ENCODE measurements at regions not wholly inside any gene's neighbourhood (a gene's known extent, or its start where the extent isn't known, plus 50 kb on each side); places are given as distances from the start of the nearest gene placed in this dataset.

- in situ Hi-C loops (cut with MboI; ENCODE audit: low pct_unique_long_range_greater_than_20kb in 2 of 9, low sequenced_read_pairs in 9 of 9, unreplicated experiment in 9 of 9), result no loop called here
- no peak for ATAC-seq (replicated peaks in 6 of 8)
- no peak overlapping the region for H3K4me3 ChIP-seq
- WGBS, 10 experiments, result 0 to 100% (median 48%) methylated on average over 1 to 4 of the region's 10 CpGs; no CpG with 5 or more reads in 6 of the 10 experiments
- H3K27ac ChIP-seq, result no peak overlapping the region
- H3K4me1 ChIP-seq (replicated peaks in 1 of 2), result peaks cover 17 to 18% of the 10 kb centered on the region in 2 donors
Measured at GRCh38 chr17:79218825-79219200, 144.2 kb downstream of the ENGASE start.

- WGBS, 10 experiments, result 0 to 100% (median 43%) methylated on average over 1 to 6 of the region's 19 CpGs; no CpG with 5 or more reads in 6 of the 10 experiments
- H3K4me1 ChIP-seq (replicated peaks in 1 of 2), result peaks cover 17 to 18% of the 10 kb centered on the region in 2 donors
- H3K27ac ChIP-seq, result no peak overlapping the region
- in situ Hi-C loops (cut with MboI; ENCODE audit: low pct_unique_long_range_greater_than_20kb in 2 of 9, low sequenced_read_pairs in 9 of 9, unreplicated experiment in 9 of 9), result no loop called here
- H3K4me3 ChIP-seq, result no peak overlapping the region
- no peak for ATAC-seq (replicated peaks in 6 of 8)
Measured at GRCh38 chr17:79218175-79218824, 143.7 kb downstream of the ENGASE start.

DNA sequence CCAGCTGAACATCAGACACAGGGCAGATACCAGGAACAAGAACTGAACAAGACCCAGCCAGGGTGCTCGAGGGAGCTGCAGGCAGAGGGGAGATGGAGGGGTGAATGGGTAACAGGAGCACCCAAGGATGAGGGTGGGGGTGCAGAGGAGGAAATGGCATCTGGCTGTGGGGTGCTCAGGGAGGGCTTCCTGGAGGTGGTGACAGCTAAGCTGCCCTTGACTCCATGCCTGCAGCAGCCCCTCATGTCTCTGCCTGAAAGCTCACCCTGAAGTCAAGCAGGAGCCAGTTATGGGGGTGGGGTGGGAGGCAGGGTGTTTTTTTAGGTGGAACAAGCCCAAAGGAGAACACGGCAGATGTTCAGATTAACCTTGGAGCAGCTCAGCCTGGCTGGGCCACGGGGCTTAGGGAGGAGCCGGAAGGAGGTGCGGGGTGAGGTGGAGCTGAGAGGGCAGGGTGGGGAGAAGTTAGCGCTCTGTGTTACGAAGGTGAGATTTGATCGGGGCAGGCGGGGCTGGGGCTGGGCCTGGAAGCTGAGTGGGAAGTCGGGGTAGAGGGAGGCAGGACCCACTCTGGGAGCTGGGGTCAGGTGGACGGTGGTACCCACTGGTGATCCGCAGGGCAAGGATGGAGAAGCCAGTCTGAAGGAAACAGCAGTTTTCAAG is 143.0 kb downstream of the ENGASE start:
- Histone ChIP-seq H3K27ac (no peak overlapping the region), H3K4me3 (no peak overlapping the region), H3K4me1 (replicated peaks in 1 of 2) (peaks cover 17 to 23% of the 10 kb centered on the region in 2 donors)
- in situ Hi-C loops (cut with MboI; ENCODE audit: low pct_unique_long_range_greater_than_20kb in 2 of 9, low sequenced_read_pairs in 9 of 9, unreplicated experiment in 9 of 9), result no loop called here
- no peak for ATAC-seq (replicated peaks in 6 of 8)
- 6% methylated on average over 3 of the region's 12 CpGs; no CpG with 5 or more reads in 9 of the 10 experiments for WGBS, 10 experiments

DNA sequence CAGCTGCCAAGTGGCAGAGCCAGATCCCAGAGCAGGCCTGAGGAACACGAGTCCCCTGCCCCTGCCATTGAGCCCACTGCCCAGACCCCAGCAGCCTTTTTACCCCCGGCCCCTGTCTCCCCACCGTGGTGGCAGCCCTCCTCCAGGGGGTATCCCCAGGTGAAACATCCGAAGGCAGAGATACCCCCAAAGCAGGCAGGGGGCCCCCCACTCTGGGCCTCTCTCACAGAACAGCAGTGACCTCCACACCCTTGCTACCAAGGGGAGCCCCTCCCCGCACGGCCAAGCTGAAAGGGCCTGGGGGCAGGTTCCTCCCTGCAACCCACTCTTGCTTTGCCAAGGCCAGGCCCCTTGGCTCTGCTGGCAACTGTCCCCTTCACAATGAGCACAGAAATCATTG is 142.2 kb downstream of the ENGASE start:
- no peak overlapping the region for H3K27ac ChIP-seq
- H3K4me1 ChIP-seq (replicated peaks in 1 of 2), result peaks cover 19 to 25% of the 10 kb centered on the region in 2 donors
- no peak for ATAC-seq (replicated peaks in 6 of 8)
- no peak overlapping the region for H3K4me3 ChIP-seq
- in situ Hi-C loops (cut with MboI; ENCODE audit: low pct_unique_long_range_greater_than_20kb in 2 of 9, low sequenced_read_pairs in 9 of 9, unreplicated experiment in 9 of 9), result no loop called here
- WGBS, 10 experiments, result 25 to 80% methylated on average over 1 to 2 of the region's 6 CpGs; no CpG with 5 or more reads in 8 of the 10 experiments

DNA sequence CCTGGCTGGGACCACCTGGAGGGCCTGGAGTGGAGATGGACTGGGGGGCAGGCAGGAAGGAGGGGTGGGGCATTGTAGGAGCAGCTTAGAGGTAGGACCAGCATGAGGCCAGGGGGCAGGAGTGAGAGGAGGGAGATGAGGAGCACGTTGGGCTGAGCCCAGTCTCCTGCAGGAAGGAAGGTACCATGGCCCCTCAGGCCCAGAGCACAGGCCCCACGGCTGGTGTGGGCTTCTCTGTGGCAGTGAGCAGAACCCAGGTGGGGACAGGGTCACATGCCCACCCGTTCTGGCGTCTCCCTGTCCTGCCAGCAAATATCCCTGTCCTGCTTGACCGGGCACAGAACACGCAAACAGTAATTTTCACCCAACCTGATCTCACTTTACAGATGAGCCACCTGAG is 141.8 kb downstream of the ENGASE start:
- ATAC-seq (replicated peaks in 6 of 8), result no peak
- in situ Hi-C loops (cut with MboI; ENCODE audit: low pct_unique_long_range_greater_than_20kb in 2 of 9, low sequenced_read_pairs in 9 of 9, unreplicated experiment in 9 of 9), result no loop called here
- H3K27ac ChIP-seq, result no peak overlapping the region
- H3K4me1 ChIP-seq (replicated peaks in 1 of 2), result peaks cover 21 to 26% of the 10 kb centered on the region in 2 donors
- no peak overlapping the region for H3K4me3 ChIP-seq
- WGBS, 10 experiments, result 86 to 90% methylated on average over 2 to 4 of the region's 6 CpGs; no CpG with 5 or more reads in 8 of the 10 experiments

DNA sequence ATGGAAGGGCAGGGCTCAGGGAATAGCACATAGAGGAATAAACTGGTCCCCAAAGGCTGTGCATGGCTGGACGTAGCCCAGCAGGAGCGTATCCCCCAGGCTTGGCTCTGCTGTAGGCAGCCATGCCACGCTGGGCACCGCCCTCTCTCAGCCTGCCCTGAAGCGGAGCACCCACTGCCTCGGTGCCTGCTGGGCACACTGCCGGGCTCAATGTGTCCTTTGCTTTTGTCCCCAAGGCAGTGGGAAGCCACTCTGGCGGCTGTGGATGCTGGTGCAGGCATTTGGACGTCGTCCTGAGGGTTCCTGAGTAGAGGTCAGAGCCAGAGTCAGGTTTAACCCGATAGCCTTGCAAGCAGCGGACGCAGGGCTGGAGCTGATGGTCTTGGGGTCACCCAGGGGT is 141.0 kb downstream of the ENGASE start:
- in situ Hi-C loops (cut with MboI; ENCODE audit: low pct_unique_long_range_greater_than_20kb in 2 of 9, low sequenced_read_pairs in 9 of 9, unreplicated experiment in 9 of 9), result no loop called here
- 17 to 100% (median 79%) methylated on average over 1 to 10 of the region's 13 CpGs; no CpG with 5 or more reads in 6 of the 10 experiments for WGBS, 10 experiments
- ATAC-seq (replicated peaks in 6 of 8), result no peak
- H3K4me1 ChIP-seq (replicated peaks in 1 of 2), result peaks cover 14 to 20% of the 10 kb centered on the region in 2 donors
- H3K27ac ChIP-seq, result no peak overlapping the region
- H3K4me3 ChIP-seq, result no peak overlapping the region

DNA sequence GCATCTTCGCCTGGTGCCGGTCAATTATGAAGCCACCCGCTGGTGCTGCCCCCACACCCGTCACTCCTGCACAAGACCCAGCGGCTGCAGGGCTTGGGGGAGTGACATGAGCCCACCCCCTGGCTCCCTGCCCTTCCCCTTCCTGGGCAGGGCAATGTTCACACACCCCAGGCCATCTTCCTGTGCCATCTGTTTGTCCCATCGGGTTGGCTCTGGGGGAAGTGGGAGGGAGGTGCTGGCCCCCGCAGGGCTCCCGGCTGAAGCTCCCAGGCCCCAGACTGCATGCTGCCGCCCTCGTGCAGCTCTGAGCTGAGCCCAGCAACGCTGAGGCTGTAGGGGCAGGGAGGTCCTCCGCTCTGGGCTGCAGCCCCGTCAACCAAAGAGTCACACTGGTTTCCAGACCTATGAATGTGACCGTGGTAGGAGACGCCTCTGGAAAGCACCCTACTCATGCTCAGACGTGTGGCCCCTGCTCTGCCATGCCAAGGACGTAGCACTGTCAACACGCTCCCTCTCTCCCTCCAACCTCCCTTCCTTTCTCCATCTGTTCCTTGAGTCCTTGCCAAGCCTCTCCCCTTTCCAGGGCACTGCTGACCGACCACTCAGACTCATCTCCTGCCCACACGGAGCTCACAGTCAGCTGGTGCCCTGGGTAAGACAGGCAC is 140.4 kb downstream of the ENGASE start:
- Histone ChIP-seq H3K4me3 (no peak overlapping the region), H3K27ac (no peak overlapping the region), H3K4me1 (replicated peaks in 1 of 2) (peaks cover 8 to 15% of the 10 kb centered on the region in 2 donors)
- in situ Hi-C loops (cut with MboI; ENCODE audit: low pct_unique_long_range_greater_than_20kb in 2 of 9, low sequenced_read_pairs in 9 of 9, unreplicated experiment in 9 of 9), result no loop called here
- peak in 1 of 8 experiments; percentile 5 for ATAC-seq (replicated peaks in 6 of 8)
- WGBS, 10 experiments, result 40 to 78% (median 61%) methylated on average over 1 to 3 of the region's 20 CpGs; no CpG with 5 or more reads in 5 of the 10 experiments

DNA sequence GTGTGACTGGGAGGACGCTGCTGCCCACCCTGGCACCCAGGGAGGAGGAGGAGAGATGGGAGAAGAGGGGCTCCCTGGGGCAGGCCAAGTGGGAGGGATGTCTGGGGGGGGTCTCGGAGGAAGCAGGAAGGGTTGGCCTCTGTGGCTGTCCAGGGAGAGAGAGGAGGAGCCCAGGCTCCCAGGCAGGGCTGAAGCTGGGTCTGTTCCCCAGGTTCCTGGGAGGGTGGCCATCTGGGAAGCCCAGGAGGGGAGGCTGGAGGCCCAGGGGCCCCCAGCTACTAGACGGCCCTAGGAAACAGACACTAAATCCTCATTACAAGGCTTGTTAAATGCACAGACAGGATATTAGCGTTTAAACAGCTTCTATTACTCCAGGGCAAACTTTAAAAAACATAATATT is 139.8 kb downstream of the ENGASE start:
- peak in 2 of 8 experiments; percentile 15 to 37 for ATAC-seq (replicated peaks in 6 of 8)
- H3K27ac ChIP-seq, result no peak overlapping the region
- 0% methylated on average over 1 of the region's 4 CpGs; no CpG with 5 or more reads in 8 of the 10 experiments for WGBS, 10 experiments
- in situ Hi-C loops (cut with MboI; ENCODE audit: low pct_unique_long_range_greater_than_20kb in 2 of 9, low sequenced_read_pairs in 9 of 9, unreplicated experiment in 9 of 9), result no loop called here
- H3K4me3 ChIP-seq, result no peak overlapping the region
- peaks cover 4 to 15% of the 10 kb centered on the region in 2 donors for H3K4me1 ChIP-seq (replicated peaks in 1 of 2)

GRCh38 chr17:79213305-79213704 is 138.7 kb downstream of the ENGASE start:
- H3K27ac ChIP-seq, result no peak overlapping the region
- no peak for ATAC-seq (replicated peaks in 6 of 8)
- peaks cover 4 to 15% of the 10 kb centered on the region in 2 donors for H3K4me1 ChIP-seq (replicated peaks in 1 of 2)
- no peak overlapping the region for H3K4me3 ChIP-seq
- WGBS, 10 experiments, result 79 to 100% methylated on average over 1 to 3 of the region's 10 CpGs; no CpG with 5 or more reads in 8 of the 10 experiments
- in situ Hi-C loops (cut with MboI; ENCODE audit: low pct_unique_long_range_greater_than_20kb in 2 of 9, low sequenced_read_pairs in 9 of 9, unreplicated experiment in 9 of 9), result no loop called here

- no peak overlapping the region for H3K4me3 ChIP-seq
- in situ Hi-C loops (cut with MboI; ENCODE audit: low pct_unique_long_range_greater_than_20kb in 2 of 9, low sequenced_read_pairs in 9 of 9, unreplicated experiment in 9 of 9), result no loop called here
- 0 to 77% (median 11%) methylated on average over 1 to 9 of the region's 15 CpGs; no CpG with 5 or more reads in 1 of the 10 experiments for WGBS, 10 experiments
Measured at GRCh38 chr17:79212149-79213087, 137.8 kb downstream of the ENGASE start.

DNA sequence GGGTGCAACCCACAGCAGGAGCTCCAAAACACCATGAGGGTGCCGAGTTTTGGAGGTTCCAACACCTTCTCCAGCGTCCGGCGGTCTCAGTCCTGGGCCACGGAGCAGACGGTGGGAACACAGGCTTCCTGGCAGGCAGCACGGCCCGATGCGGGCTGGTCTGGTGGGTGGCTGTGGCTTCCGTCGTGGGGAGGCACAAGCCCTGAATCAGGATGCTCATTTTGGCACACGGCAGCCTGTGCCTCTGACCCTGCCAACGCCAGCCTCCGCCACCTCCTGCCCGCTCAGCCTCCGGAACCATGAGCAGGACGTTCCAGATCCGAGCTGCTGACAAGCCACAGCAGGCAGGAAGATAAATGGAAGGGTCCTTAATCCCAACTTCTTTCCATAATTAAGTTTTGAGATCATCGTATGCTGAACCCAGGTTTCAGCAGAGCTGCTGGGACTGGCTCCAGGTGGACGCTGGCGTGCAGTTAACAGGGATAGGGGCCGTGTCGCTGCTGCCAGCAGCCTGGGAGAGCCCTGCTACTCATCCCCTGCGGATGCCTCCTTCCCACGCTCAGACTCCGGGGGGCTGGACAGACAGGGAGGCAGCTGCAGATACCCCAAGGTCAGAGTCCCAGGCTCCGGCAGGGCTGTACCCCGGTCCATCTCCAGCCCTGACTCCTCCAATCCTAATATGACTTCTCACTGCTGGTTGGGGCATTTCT is 136.6 kb downstream of the ENGASE start:
- Histone ChIP-seq H3K4me3 (no peak overlapping the region), H3K27ac (no peak overlapping the region), H3K4me1 (replicated peaks in 1 of 2) (peaks cover 4 to 15% of the 10 kb centered on the region in 2 donors)
- no peak for ATAC-seq (replicated peaks in 6 of 8)
- WGBS, 10 experiments, result 48 to 95% (median 82%) methylated on average over 5 to 13 of the region's 28 CpGs; no CpG with 5 or more reads in 4 of the 10 experiments
- in situ Hi-C loops (cut with MboI; ENCODE audit: low pct_unique_long_range_greater_than_20kb in 2 of 9, low sequenced_read_pairs in 9 of 9, unreplicated experiment in 9 of 9), result no loop called here

More at GRCh38 chr17:79212149-79213087, 137.8 kb downstream of the ENGASE start:
- ATAC-seq (replicated peaks in 6 of 8), result peak in 5 of 8 experiments; percentile 54 to 82 (median 74)
- Histone ChIP-seq H3K27ac (peak overlapping the region in 1 of 2 donors; percentile 66), H3K4me1 (replicated peaks in 1 of 2) (peaks cover 4 to 15% of the 10 kb centered on the region in 2 donors)

GRCh38 chr17:79210638-79211037 is 136.0 kb downstream of the ENGASE start:
- no peak overlapping the region for H3K27ac ChIP-seq
- no peak for ATAC-seq (replicated peaks in 6 of 8)
- WGBS, 10 experiments, result 80 to 100% (median 83%) methylated on average over 1 to 4 of the region's 10 CpGs; no CpG with 5 or more reads in 5 of the 10 experiments
- in situ Hi-C loops (cut with MboI; ENCODE audit: low pct_unique_long_range_greater_than_20kb in 2 of 9, low sequenced_read_pairs in 9 of 9, unreplicated experiment in 9 of 9), result no loop called here
- H3K4me1 ChIP-seq (replicated peaks in 1 of 2), result peaks cover 4 to 15% of the 10 kb centered on the region in 2 donors
- H3K4me3 ChIP-seq, result no peak overlapping the region
